GM12878 (cell line): ENCODE measurements at regions not wholly inside any gene's neighbourhood (a gene's known extent, or its start where the extent isn't known, plus 50 kb on each side); places are given as distances from the start of the nearest gene placed in this dataset.

Source experiments
- ATAC-seq: fragments of 200-7000 bp; cut with Tn5 transposase; 3 replicates; pipeline ENCODE4 v1.9.1; 2020; ENCODE audit warnings: mild to moderate bottlenecking, moderate library complexity
- BruUV-seq: library from RNA; stranded (reverse); fragments of 400-500 nt; replicated peaks from 2 replicates; lab custom pipeline; 2021; lab: Mats Ljungman, UMichigan
- CTCF ChIA-PET: fragments of 300-600 bp; sonication (Branson Sonifier 250); formaldehyde crosslinking; extraction: SDS; loops from one replicate; lab custom pipeline; 2021; ENCODE audit warnings: inconsistent platforms; lab: Yijun Ruan, JAX
- POLR2A ChIA-PET: fragments of 350-600 bp; formaldehyde crosslinking; extraction: SDS; loops from one replicate; lab custom pipeline; 2021; ENCODE audit warnings: inconsistent platforms; lab: Charles Lee
- RAD21 ChIA-PET: fragments of 300-600 bp; sonication (Branson Sonifier 250); formaldehyde crosslinking; loops from one replicate; lab custom pipeline; 2023; ENCODE audit warnings: antibody characterized with exemption; ENCODE audit not compliant: unreplicated experiment; lab: Charles Lee
- SMC1A ChIA-PET: fragments of 300-600 bp; sonication (Branson Sonifier 250); formaldehyde crosslinking; loops from one replicate; lab custom pipeline; 2023; ENCODE audit not compliant: unreplicated experiment, uncharacterized antibody; lab: Charles Lee
- DNase-seq: peaks from one replicate; pipeline ENCODE4 v3.0.0-alpha.2; 2011; ENCODE audit warnings: low read depth, low spot score
- FAIRE-seq: peaks from 3 replicates; lab custom pipeline; 2011; peaks lifted over from hg19 to GRCh38; lab: Jason Lieb, UNC
- H2AFZ ChIP-seq: 2 replicates; pipeline ENCODE4 v1.6.0; 2011; ENCODE audit warnings: low read depth, low read length, control low read depth; ENCODE audit not compliant: control insufficient read depth
- H3K27ac ChIP-seq: 2 replicates; pipeline ENCODE4 v1.5.1; 2011; ENCODE audit warnings: control low read depth; ENCODE audit not compliant: control insufficient read depth, insufficient read depth
- H3K27me3 ChIP-seq, 2 experiments: replicated peaks in 1 of 2; 2 replicates each; pipeline versions ENCODE4 v1.6.0 to v1.6.1; 2011; ENCODE audit warnings: low read length in 1 of 2; ENCODE audit not compliant: control insufficient read depth in 2 of 2, insufficient read depth in 2 of 2
- H3K36me3 ChIP-seq, 2 experiments: 2 replicates each; pipeline ENCODE4 v1.5.1; 2011; ENCODE audit warnings: low read length in 1 of 2; ENCODE audit not compliant: control insufficient read depth in 2 of 2, insufficient read depth in 2 of 2
- H3K4me1 ChIP-seq: 2 replicates; pipeline ENCODE4 v1.6.1; 2011; ENCODE audit warnings: mild to moderate bottlenecking, low read length, moderate library complexity, mixed read lengths; ENCODE audit not compliant: control insufficient read depth, insufficient read depth
- H3K4me2 ChIP-seq: 2 replicates; pipeline ENCODE4 v1.6.0; 2011; ENCODE audit warnings: control low read depth; ENCODE audit not compliant: control insufficient read depth, insufficient read depth
- H3K4me3 ChIP-seq: fragments of 200-600 bp; sonication (generic); 2 replicates; pipeline ENCODE4 v1.5.1; 2016
- H3K79me2 ChIP-seq: 2 replicates; pipeline ENCODE4 v1.6.0; 2011; ENCODE audit warnings: low read length; ENCODE audit not compliant: control insufficient read depth, insufficient read depth
- H3K9ac ChIP-seq: 2 replicates; pipeline ENCODE4 v1.8.0; 2011; ENCODE audit warnings: low read length, control low read depth, mixed read lengths; ENCODE audit not compliant: control insufficient read depth, insufficient read depth
- H3K9me3 ChIP-seq: replicated peaks from 3 replicates; pipeline ENCODE4 v1.5.1; 2011; ENCODE audit warnings: mild to moderate bottlenecking, low read length; ENCODE audit not compliant: control insufficient read depth, insufficient read depth
- H4K20me1 ChIP-seq: 2 replicates; pipeline ENCODE4 v1.6.0; 2011; ENCODE audit not compliant: control insufficient read depth, insufficient read depth
- BACH1 ChIP-seq: fragments of 450-650 bp; IDR thresholded peaks from 2 replicates; pipeline ENCODE4 v1.6.1; 2017; ENCODE audit warnings: mild to moderate bottlenecking, borderline replicate concordance
- CEBPB ChIP-seq, 2 experiments: fragments of 150-350 bp in 1 of 2; IDR thresholded peaks; 2 replicates each; pipeline ENCODE4 v1.6.1; 2012 to 2014; ENCODE audit warnings: low read depth in 2 of 2, low read length in 2 of 2, borderline replicate concordance in 1 of 2, inconsistent platforms in 1 of 2
- ESRRA ChIP-seq: IDR thresholded peaks from 2 replicates; pipeline ENCODE4 v1.6.1; 2012; ENCODE audit warnings: mild to moderate bottlenecking, low read length, improper control_type of control experiment
- FOXM1 ChIP-seq: IDR thresholded peaks from 2 replicates; pipeline ENCODE4 v1.6.1; 2012; ENCODE audit warnings: low read depth, mild to moderate bottlenecking, inconsistent platforms, low read length, moderate library complexity
- NR2C1 ChIP-seq: fragments of 450-650 bp; IDR thresholded peaks from 2 replicates; pipeline ENCODE4 v1.6.1; 2017; ENCODE audit warnings: antibody characterized with exemption, mild to moderate bottlenecking, moderate library complexity
- PAX8 ChIP-seq: fragments of 450-650 bp; IDR thresholded peaks from 2 replicates; pipeline ENCODE4 v1.6.1; 2017; ENCODE audit warnings: mild to moderate bottlenecking, moderate library complexity
- STAT3 ChIP-seq: IDR thresholded peaks from 2 replicates; pipeline ENCODE4 v1.6.1; 2011; ENCODE audit warnings: low read depth, low read length, improper control_type of control experiment
- ZNF384 ChIP-seq: IDR thresholded peaks from 2 replicates; pipeline ENCODE4 v1.6.1; 2012; ENCODE audit warnings: low read depth, mild to moderate bottlenecking, low read length, improper control_type of control experiment, borderline replicate concordance
- WGBS: methylation state at CpG from one replicate; pipeline ENCODE4 v1.1.6; 2016; ENCODE audit warnings: low lambda C conversion rate; ENCODE audit not compliant: insufficient replicate concordance, insufficient coverage; ENCODE audit errors: missing lambda C conversion rate; 5-methylcytosine and 5-hydroxymethylcytosine counted together
- in situ Hi-C: fragments of 300-500 bp; cut with MboI; formaldehyde crosslinking; loops from 9 replicates; pipeline ENCODE4 v1.14.3; 2018; ENCODE audit warnings: mixed read lengths
- intact Hi-C: fragments of 100-400 bp; cut with micrococcal nuclease; formaldehyde crosslinking; loops from one replicate; pipeline ENCODE4 v1.14.2; 2022; ENCODE audit not compliant: unreplicated experiment
- TF ChIP-seq, protein P1 (sequence below): fragments of 450-650 bp; IDR thresholded peaks from 2 replicates; pipeline ENCODE4 v1.6.1; 2017; ENCODE audit warnings: antibody characterized with exemption, mild to moderate bottlenecking, moderate library complexity
- TF ChIP-seq, protein P2 (sequence below): fragments of 150-350 bp; IDR thresholded peaks from 2 replicates; pipeline ENCODE4 v1.6.1; 2014; ENCODE audit warnings: mild to moderate bottlenecking, low read depth, low read length

DNA sequence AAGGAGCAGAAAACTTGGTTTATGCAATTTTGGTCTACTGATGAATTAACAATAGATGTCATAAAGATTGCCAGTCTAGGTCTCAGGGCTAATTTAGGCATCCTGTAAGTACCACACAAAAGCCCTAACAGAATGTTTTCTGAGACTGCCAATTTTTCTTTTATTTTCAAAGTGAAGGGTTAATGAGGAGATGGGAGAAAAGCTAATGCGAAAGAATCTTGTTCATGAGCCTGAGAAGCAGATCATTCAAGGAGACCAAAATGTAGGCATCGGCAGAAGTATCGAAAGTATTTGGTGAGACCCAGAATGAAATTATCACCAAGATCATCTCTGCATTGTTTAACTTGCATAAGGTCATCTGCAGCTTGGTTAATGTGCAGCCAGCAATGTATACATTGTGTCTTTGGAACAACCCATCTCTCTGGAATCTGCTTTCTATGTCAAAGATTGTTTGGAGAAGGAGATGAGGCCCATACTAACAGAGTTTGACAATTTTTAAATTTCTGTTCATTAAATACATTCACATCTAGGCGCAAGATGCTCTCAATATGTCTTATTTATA is 163.3 kb upstream of the GLI3 start:
- RAD21 ChIA-PET: no interaction called here
- Histone ChIP-seq H3K9ac (no peak overlapping the region), H4K20me1 (no peaks in the 10 kb centered on the region), H3K36me3 (no peaks in the 10 kb centered on the region), H3K4me1 (no peaks in the 10 kb centered on the region), H3K9me3 (no peaks in the 10 kb centered on the region), H3K4me2 (no peak overlapping the region), H2AFZ (no peak overlapping the region), H3K27ac (no peak overlapping the region), H3K79me2 (no peaks in the 10 kb centered on the region), H3K4me3 (no peak overlapping the region), H3K27me3 (0 out of 4 replicates have a peak, but pooled peaks cover 0 to 2% of the 10 kb centered on the region in 2 experiments)
- SMC1A ChIA-PET: no interaction called here
- TF ChIP-seq ESRRA: no peak
- no peak for TF ChIP-seq PAX8
- TF ChIP-seq, protein P1, sequence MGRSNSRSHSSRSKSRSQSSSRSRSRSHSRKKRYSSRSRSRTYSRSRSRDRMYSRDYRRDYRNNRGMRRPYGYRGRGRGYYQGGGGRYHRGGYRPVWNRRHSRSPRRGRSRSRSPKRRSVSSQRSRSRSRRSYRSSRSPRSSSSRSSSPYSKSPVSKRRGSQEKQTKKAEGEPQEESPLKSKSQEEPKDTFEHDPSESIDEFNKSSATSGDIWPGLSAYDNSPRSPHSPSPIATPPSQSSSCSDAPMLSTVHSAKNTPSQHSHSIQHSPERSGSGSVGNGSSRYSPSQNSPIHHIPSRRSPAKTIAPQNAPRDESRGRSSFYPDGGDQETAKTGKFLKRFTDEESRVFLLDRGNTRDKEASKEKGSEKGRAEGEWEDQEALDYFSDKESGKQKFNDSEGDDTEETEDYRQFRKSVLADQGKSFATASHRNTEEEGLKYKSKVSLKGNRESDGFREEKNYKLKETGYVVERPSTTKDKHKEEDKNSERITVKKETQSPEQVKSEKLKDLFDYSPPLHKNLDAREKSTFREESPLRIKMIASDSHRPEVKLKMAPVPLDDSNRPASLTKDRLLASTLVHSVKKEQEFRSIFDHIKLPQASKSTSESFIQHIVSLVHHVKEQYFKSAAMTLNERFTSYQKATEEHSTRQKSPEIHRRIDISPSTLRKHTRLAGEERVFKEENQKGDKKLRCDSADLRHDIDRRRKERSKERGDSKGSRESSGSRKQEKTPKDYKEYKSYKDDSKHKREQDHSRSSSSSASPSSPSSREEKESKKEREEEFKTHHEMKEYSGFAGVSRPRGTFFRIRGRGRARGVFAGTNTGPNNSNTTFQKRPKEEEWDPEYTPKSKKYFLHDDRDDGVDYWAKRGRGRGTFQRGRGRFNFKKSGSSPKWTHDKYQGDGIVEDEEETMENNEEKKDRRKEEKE: no peak
- TF ChIP-seq FOXM1: no peak
- TF ChIP-seq STAT3: no peak
- no peak for TF ChIP-seq ZNF384
- TF ChIP-seq CEBPB (IDR thresholded peaks at IDR 0.05; ENCODE audit: borderline replicate concordance in 1 of 2, low read depth in 2 of 2, low read length in 2 of 2): no peak
- TF ChIP-seq, protein P2, sequence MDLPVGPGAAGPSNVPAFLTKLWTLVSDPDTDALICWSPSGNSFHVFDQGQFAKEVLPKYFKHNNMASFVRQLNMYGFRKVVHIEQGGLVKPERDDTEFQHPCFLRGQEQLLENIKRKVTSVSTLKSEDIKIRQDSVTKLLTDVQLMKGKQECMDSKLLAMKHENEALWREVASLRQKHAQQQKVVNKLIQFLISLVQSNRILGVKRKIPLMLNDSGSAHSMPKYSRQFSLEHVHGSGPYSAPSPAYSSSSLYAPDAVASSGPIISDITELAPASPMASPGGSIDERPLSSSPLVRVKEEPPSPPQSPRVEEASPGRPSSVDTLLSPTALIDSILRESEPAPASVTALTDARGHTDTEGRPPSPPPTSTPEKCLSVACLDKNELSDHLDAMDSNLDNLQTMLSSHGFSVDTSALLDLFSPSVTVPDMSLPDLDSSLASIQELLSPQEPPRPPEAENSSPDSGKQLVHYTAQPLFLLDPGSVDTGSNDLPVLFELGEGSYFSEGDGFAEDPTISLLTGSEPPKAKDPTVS: no peak
- no peak for TF ChIP-seq NR2C1
- no peak for TF ChIP-seq BACH1
- no TSS peak for BruUV-seq
- CTCF ChIA-PET: interaction anchor here (0.5 kb wide), 1 partner anchor 448 kb away, joined by 4 read pairs; no protein-coding TSS in a partner anchor
- FAIRE-seq: no peak
- no peak for ATAC-seq
- in situ Hi-C loops: no loop called here
- no peak for DNase-seq
- WGBS: 80% methylated on average over 4 of the region's 4 CpGs
- POLR2A ChIA-PET: no interaction called here
- intact Hi-C loops: no loop called here
